Pons (tissue), 1 donor: ENCODE measurements at regions not wholly inside any gene's neighbourhood (a gene's known extent, or its start where the extent isn't known, plus 50 kb on each side); places are given as distances from the start of the nearest gene placed in this dataset.
"Not testable (repeated sequence)": the region's sequence is repeated elsewhere in the genome, so short reads cannot be mapped to it uniquely, and the experiment has no call there.

Experiments
- DNase-seq: peaks from one replicate; pipeline ENCODE4 v3.0.0-alpha.2; 2016; ENCODE audit warnings: low spot score

DNA sequence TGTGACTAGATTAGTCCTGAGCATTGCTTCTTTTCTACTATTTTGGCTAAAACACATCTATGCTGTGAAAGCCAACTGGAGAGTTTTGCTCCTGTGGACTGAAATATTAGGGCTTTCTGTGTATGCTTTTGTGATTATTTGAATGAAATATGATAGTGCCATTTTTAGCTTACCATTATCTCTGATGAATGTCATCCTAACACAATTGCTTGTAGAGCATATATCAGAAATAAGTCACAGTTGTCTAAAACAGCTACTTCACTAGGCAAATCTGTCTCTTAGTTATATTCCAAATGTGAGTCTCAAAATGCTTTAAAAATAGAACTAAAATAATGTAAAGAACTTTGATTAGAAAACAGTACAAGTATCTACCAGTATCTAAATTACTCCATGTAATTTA, 401.4 kb upstream of the PTCHD4 start:
- no peak for DNase-seq

DNA sequence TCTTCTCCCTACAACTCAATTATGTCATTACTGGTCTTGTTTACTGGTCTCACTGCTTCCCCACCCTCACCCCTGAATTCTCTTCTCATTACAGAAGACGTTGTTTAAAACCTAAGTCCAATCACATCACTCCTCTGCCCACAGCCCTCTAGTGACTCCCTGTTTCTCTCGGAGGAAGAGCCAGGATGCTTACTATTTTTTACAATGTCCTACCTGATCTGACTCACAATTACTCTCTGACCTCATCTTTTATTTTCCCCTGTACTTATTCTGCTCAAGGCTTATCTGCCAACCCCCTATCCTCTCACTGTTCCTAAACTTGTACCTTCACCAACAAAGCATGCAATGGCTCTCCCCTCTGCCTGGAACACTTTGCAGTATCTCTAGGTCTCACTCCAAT, 400.4 kb upstream of the PTCHD4 start:
- DNase-seq = no peak

DNA sequence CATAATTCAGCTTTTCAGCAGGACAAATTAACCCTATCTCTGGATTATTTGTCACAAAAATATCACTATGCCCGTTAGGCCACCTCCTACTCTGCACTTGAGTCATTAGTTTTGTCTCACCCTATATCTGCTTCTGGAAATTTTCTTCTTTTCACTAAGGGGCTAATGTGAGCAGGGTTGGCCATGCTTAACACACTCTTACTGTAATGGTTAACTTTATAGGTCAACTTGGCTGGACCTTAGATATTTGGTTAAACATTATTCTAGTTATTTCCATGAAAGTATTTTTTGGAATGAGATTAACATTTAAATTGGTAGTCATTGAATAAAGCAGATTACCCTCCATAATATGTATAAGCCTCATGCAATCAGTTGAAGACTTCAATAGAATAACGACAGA, 394.6 kb upstream of the PTCHD4 start:
- DNase-seq = no peak

DNA sequence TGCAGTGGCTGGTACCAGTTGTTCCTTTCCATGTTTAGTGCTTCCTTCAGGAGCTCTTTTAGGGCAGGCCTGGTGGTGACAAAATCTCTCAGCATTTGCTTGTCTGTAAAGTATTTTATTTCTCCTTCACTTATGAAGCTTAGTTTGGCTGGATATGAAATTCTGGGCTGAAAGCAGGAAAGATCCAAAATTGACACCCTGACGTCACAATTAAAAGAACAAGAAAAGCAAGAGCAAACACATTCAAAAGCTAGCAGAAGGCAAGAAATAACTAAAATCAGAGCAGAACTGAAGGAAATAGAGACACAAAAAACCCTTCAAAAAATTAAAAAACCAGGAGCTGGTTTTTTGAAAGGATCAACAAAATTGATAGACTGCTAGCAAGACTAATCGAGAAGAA, 382.4 kb upstream of the PTCHD4 start:
- DNase-seq = not testable (repeated sequence)

DNA sequence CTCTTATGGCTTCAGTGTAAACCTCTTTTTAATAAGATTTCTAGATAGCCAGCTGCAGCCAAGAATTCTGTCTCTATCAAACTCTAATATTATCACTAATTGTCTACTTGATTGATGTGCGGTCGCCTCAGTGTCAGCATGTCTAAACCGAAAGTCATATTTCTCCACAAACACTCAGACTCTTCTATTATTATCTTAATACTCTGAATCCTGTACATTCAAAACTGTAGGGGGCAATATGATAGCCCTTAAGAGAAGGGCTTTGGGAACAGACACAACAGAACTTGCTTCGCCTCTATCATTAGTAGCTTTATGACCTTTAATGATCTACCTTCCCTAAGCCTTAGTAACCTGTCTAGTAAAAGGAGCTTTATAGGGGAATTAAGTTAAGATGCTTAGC, 379.7 kb upstream of the PTCHD4 start:
- no peak for DNase-seq

DNA sequence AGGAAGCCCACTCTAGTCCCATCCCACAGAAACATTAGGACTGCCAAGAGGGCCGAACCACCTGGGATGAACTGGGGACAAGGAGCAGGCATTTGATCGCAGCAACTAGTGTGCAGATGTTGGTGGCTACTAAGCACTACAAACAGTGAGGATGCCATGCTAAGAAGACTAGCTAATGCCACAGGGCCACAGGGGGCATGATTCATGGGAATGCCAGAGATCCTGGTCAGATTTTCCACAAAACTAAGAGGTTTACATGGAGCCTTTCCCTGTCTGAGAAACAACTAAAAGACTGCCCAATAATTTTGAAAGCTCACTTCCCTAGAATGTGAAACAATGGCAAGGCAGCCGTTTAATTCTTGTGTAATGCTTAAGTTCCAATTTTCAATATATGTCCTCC, 375.9 kb upstream of the PTCHD4 start:
- no peak for DNase-seq

DNA sequence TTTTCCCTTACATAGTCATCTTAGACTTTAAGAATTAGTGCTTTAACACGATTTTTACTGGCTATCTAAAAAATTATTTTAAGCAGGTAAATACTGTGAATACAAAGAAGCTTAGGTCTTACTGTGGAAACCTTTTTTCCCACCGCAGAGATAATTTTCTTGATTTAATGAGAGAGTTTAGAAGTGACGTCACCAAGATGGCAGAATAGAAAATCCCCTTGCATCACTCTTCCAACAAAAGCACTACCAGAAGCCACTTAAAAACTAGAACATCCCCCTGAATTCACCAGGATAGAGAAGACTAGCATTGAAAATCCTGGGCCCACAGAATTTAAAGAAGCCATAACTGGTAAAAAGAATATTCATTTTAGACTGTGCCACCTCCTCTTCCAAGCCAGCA, 375.4 kb upstream of the PTCHD4 start:
- DNase-seq = no peak

DNA sequence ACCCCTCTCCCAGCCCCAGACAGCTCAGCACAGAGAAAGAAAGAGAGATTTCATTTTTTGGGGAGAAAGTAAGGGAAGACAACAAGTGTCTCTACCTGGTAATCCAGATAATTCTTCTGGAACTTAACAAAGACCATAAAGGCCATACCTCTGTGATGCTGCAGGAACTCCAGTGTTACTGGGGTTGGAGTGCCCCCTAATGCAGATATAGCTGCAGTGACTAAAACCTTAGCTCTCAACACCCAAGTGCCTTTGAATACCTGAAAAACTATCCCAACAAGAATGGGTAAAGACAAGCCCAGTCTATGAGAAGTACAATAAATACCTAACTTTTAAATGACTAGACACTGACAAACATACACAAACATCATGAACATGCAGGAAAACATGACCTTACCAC, 365.3 kb upstream of the PTCHD4 start:
- DNase-seq = no peak

DNA sequence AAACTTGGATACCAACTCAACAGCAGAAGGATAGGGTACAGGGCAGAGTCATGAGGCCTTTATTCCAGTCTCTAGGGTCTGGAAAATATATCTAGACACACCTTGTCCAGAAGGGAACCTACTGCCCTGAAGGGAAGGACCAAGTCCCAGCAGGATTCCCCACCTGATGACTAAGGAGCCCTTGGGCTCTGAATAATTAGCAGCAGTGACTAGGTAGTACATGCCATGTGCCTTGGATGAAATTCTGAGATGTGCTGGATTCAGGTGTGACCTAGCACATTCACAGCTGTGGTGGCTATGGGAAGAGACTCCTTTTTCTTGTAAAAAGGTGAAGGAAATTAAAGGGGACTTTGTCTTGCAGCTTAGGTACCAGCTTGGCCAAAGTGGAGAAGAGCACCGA, 364.3 kb upstream of the PTCHD4 start:
- DNase-seq = no peak

DNA sequence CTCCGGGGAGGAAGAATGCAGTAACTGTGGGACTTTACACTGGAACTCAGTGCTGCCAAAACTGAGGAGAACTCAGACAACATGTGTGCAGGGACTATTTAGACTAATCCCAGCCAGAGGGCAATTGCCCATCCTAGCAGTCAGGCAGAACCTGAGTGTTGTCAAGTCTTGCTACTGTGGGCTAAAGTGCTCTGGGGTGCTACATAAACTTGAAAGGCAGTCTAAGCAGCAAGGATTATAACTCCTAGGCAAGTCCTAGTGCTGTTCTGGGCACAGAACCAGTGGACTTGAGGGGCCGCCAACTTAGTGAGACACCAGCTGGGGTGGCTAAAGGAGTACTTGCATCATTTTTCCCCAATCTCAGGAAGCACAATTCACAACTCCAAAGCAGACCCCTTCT, 363.8 kb upstream of the PTCHD4 start:
- DNase-seq = no peak

DNA sequence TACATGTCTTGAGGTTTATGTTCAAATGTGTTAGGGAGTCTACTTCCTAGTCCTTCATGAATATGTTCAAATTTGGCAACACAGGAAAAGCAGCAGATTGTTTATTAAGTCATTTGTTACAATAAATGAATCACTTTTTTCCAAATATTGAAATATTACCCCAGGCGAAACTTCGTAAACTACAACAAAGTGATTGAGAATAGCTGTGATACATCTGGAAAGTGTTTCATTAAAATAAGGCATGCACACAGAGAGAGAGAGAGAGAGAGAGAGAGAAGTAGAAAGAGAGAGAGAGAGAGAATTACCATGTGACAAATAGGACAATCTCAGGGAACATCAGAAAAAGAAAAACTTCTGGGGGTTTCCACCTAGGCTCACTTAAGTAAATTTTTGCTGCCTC, 363.1 kb upstream of the PTCHD4 start:
- no peak for DNase-seq

DNA sequence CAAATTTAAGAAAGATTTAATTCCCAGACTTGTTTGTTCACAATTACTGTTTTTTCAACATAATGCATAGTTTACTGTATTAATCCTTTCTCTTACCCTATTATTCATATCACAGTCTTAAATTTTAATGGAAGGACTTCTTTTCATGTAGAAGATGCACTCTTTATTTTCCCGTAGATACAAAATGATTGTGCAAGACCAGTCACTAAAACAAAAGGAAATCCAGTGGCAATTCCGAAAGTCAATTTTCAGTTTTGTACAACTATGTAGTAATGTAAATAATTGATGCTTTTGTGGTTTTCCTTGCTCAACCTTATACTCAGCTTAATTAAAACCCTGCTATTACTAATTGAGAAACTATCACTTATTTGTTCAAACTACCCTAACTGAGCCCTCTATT, 361.5 kb upstream of the PTCHD4 start:
- DNase-seq = no peak

DNA sequence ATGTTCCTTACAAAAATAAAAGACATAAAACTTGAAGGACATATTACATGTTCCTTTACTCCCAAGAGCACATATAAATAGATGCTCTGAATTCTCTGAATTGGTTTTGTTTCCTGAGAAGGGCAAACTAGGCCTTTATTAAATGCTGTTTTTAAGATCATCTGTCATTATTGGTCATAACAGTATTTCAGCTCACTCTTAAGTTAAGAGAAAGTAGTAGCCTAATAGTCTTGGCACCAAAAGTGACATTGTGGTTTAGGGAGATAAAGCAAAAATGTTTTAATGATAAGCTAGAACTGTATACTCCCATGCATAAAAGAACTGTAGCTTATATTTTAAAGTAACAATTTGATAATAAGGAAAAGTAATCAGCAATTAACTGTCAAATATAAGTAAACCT, 361.1 kb upstream of the PTCHD4 start:
- no peak for DNase-seq

DNA sequence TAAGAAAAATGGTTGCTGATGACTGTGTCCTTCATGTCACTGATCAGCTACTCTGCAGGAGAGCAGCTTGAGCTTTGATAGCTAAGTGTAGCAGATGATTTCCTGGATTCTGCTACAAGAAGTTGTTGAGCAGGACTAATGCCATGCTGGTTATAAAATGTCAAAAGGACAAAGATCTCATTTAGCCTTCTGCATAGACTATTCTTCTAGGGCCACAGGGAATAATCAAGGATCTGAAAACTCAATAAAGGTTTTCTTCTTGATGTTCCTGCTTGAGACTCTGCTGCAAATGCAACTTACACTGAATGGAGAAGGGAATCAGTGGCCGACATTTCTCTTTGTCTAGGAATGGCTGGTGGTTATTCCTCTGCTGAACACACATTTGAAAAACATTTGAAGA, 360.3 kb upstream of the PTCHD4 start:
- DNase-seq = no peak

DNA sequence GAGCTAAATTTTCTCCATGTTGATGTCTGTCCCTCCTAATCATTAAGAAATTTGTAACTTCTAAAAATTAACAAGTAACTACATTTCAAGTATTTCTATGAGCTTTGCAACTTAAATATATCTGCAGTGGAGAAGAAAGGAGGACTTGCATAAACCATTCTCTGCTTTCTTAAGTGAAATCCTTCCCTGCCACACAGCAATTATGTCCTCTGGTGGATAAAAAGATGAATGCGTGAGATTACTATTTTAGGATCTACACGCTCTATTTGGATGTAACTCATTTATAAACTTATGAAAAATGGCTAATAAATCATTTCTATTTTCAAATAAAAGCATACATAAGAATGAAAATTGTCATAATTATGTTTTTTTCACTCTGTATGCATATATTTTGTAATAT, 338.0 kb upstream of the PTCHD4 start:
- DNase-seq = no peak

DNA sequence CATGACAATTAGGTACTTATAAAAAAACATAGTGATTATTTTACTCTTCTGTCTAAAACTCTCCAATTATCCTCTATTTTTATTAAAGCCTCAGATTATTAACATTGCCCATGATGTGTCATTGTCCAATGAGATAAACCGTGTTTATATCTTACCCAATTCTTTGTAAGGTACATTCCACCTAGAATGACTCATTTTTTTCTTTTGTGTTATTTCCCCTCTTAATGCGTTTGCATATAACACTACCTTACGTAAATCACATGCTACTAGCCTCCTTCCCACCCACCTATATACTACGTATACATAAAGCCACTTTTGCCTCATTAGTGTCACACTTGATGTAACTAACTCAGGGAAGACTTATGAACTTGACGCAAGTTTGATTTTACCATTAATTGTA, 336.3 kb upstream of the PTCHD4 start:
- DNase-seq = no peak

DNA sequence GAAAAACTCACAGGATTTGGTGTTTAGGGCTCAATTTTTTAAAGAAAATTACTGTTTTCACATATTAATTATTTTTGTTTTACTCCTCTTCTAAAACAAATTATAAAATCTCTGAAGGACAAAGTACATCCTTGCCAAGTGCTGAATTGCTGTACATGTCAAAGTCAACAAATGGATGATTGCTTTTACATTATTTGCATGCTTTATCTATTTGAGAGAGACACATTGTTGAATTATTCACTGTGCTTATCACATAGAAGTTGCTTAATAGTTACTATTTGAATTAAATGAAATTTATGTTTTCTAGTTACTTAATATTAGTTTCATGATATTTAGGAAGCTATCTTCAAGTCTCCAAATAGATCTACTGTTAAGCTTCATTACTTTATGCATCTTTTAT, 318.6 kb upstream of the PTCHD4 start:
- DNase-seq = no peak

DNA sequence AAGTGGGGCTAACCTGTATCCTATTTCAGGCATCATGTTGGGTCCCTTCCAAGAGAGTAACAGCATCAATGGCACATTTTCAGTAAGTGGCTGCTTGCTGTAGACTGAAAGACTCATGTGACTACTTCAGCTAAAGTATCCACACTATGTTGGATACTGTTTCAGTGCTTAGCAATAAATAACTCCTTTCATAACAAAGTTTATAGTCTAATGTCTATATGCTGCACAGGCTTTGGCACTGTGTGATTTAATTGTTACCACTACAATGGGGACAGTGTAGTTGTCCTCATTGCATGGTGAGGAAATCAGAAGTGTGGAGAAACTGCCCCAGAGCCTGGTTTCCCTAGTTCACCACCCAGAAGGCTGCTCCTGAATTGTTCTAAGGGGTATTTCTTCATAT, 318.0 kb upstream of the PTCHD4 start:
- no peak for DNase-seq

DNA sequence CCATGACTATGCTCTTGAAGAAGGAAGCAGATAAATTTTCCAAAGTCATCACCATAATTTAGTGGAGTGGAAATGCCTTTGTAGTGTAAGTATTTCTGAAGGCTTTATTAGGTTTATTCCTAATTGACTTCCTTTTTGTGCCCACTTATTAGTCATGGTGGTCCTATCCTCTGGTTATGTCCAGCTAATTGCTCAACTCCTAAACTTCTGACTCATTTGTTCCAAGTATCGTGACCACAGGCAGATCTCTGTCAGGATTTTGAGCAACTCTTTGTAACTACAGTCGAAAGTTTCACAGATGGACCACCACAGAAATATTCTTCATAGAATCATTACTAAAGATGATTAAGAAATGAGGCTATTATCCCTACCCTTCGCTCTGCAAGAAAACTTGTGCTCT, 315.6 kb upstream of the PTCHD4 start:
- no peak for DNase-seq

DNA sequence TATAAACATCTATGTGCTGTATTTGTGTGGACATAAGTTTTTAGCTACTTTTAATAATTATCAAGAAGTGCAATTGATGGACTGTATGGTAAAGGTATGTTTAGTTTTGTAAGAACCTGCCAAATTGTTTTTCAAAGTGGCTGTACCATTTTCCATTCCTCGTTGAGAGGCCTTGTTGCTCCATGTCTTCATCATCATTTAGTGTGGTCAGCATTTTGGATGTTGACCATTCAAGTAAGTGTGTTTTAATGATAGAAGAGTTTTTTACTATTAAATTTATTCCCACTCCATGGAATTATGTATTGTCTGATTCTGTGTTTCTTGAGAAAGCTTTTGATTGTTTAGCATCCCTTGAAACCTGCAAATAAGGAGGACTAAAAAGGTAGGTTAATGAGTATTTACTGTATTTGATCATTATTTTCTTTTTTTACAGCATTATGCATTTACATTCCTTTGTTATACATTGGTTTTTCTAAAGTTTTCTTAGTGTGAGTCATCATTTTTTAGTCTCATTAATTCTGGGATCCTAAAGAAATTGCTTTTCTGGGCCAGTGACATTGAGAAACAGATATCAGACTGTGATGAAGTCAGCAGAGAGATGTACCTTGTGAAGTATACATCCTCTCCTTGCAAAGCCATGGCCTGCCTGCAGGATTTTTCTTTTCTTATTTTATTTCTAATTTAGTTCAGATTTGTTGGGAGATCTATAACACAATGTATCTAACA, 312.8 kb upstream of the PTCHD4 start:
- no peak for DNase-seq

DNA sequence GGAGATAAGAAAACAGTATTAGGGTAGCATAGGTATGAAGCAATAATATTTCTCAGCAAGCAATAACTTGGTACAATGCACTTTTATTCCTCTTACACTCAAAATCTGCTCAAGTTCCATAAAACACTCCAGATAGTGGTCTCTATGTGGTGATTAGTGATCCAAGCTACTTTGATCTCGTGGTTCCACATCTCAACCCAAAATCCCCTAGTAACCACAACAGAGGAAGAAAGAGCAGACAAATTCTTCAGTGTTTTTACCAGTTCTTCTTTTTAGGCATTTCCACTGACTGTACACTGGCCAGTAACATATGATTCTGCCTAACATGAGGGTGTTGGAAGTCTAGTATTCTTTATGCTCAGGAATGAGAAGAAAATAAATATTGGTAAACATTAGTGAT, 309.0 kb upstream of the PTCHD4 start:
- DNase-seq = no peak

DNA sequence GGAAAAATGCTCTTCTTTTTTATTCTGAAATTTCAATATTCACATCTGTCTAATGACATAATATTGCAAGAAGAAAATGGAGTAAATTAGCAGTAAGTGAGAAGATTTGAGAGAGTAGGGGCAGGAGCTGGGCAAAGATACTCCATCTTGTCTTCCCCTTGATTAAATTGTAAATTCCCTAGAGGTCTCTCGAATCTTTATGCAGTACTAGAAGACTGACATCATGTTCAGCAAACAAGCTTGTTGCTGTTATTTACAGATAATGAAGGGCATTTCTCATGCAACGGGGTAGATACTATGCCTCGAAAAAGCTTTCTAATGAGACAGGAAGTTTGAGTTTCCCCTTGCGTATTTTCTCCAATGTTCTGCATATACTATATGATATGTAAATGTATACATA, 306.9 kb upstream of the PTCHD4 start:
- no peak for DNase-seq

DNA sequence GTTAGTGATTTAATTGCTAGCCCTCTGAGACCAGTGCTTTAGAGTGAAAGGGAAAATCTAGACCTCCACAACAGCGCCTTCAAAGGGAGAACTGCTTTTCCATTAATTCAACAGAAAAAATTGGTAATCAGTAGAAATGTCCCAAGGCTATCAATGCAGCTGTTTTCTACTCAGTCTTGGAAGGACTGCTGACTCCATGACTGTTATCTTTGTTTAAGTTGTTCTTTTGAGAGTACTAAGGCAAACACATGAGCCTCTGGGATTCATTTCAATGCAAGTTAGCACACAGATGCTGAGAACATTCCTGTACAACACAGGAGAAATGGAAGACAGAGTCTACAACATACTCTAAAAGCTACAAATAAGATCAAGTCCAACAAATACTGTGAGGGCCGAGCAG, 301.7 kb upstream of the PTCHD4 start:
- no peak for DNase-seq

DNA sequence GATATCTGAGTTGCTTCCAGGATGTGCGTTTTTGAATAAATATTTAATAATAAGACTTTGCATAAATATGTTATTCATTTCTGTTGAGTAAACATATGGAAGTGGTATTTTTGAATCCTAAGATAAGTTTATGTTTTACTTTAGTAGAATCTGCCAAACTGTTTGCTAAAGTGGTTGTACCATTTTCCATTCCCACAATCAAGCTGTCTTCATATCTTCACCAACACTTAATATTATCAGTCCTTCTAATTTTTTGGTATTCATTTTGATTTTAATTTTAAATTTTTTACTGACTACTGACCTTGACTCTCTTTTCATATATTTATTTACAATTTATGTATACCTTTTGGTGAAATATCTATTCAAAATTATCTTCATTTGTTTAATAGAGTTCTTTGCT, 293.9 kb upstream of the PTCHD4 start:
- no peak for DNase-seq

DNA sequence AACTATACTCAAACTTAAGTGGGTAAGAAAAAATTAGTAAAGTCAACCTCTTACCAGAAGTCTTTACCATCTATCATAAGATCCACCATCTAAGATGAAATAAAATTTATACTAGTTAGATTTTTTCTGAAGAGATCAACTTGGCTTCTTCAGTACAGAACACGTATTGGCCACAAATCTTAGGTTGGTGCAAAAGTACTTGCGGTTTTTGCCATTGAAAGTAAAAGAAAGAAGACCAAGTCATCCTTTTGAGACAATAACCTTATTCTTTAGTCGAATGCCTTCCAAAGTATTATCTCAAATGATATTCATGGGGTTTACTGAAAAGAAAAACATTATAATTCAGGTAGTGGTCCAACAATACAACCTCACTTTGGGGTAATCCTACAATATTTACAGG, 292.6 kb upstream of the PTCHD4 start:
- DNase-seq = no peak
